Heart right ventricle (tissue), 16 donors: ENCODE measurements at regions not wholly inside any gene's neighbourhood (a gene's known extent, or its start where the extent isn't known, plus 50 kb on each side); places are given as distances from the start of the nearest gene placed in this dataset.

Experiments used
- ATAC-seq, 8 donors: fragments of 200-7000 bp; cut with Tn5 transposase; one replicate each; pipeline ENCODE4 v1.9.1; 2020; ENCODE audit warnings: mild to moderate bottlenecking in 8 of 8, moderate library complexity in 8 of 8, moderate number of reproducible peaks in 1 of 8
- DNase-seq, 2 donors: peaks; one replicate each; pipeline ENCODE4 v3.0.0-alpha.2; 2020
- H3K27ac ChIP-seq, 10 donors: fragments of 200-600 bp; sonication (generic) in 2 of 10; one replicate each; pipeline versions ENCODE4 v1.5.0 to v1.8.0; 2020 to 2022; ENCODE audit warnings: mild to moderate bottlenecking in 3 of 10
- H3K27me3 ChIP-seq, 7 donors: fragments of 200-600 bp; one replicate each; pipeline ENCODE4 v1.8.0; 2021 to 2022; ENCODE audit warnings: mild to moderate bottlenecking in 2 of 7
- H3K36me3 ChIP-seq, 9 donors: fragments of 200-600 bp; sonication (generic) in 1 of 9; one replicate each; pipeline versions ENCODE4 v1.5.0 to v1.8.0; 2020 to 2022; ENCODE audit warnings: mild to moderate bottlenecking in 2 of 9
- H3K4me1 ChIP-seq, 9 donors: fragments of 200-600 bp; sonication (generic) in 1 of 9; one replicate each; pipeline versions ENCODE4 v1.5.0 to v1.8.0; 2020 to 2022; ENCODE audit warnings: mild to moderate bottlenecking in 4 of 9
- H3K4me3 ChIP-seq, 10 donors: fragments of 200-600 bp; sonication (generic) in 2 of 10; one replicate each; pipeline versions ENCODE4 v1.5.0 to v1.8.0; 2020 to 2022; ENCODE audit warnings: mild to moderate bottlenecking in 7 of 10, moderate library complexity in 2 of 10
- H3K9me3 ChIP-seq, 11 donors: fragments of 200-600 bp in 10 of 11; sonication (generic) in 2 of 11; one replicate each; pipeline versions ENCODE4 v1.5.0 to v1.8.0; 2013 to 2022; ENCODE audit warnings: mild to moderate bottlenecking in 2 of 11, control low read depth in 1 of 11, moderate library complexity in 1 of 11
- WGBS, 2 donors: extraction: QIAGEN DNeasy Blood & Tissue Kit; methylation state at CpG; one replicate each; pipeline ENCODE4 v1.1.7; 2013; ENCODE audit warnings: inconsistent platforms in 1 of 2; 5-methylcytosine and 5-hydroxymethylcytosine counted together
- intact Hi-C, 10 donors: fragments of 100-400 bp; cut with DNase I; formaldehyde crosslinking; loops; one replicate each; pipeline versions ENCODE4 v1.11.1 to v1.14.2; 2022
- TF ChIP-seq, protein P1 (sequence below), 9 donors: fragments of 200-600 bp; sonication (generic) in 2 of 9; IDR thresholded peaks; one replicate each; pipeline versions ENCODE4 v1.5.0 to v1.8.0; 2021 to 2022; ENCODE audit warnings: antibody characterized with exemption in 9 of 9, mild to moderate bottlenecking in 5 of 9, moderate library complexity in 1 of 9
- donor health status: Arrhythmogenic right ventricular cardiomyopathy.
- donor health status: ischemic (EF 13 %, LVEDD 7.1; RV severe dilation, severe dysfunction).
- donor health status: healthy with polysubstance abuse.
- donor health status: DM: no; HTN: yes; CAD: no.
- donor health status: DM: no; HTN: no; CAD: no.
- donor health status: ischemic (EF 25% LVEDD 6.9; RV normal size, moderate dysfunction).
- donor health status: ischemic (EF 25% LVEDD 5.7; RV mildly dilated, moderate dysfunction).
- donor health status: healthy.
- donor health status: DM: yes; HTN: yes; CAD: no.
- donor health status: Ischemic cardiomyopathy.
- donor health status: ischemic (EF 35%, LVEDD 5.7; RV mildly dilated, moderate dysfunction).
- donor health status: nonischemic (EF 11% LVEDD 7.7; RV severe dilation, severe dysfunction).
- donor health status: DM: yes; HTN: yes; CAD: no.
- donor health status: PGD.
- donor health status: ischemic (EF 29% LVEDD 5.4; RV normal size, mild dysfunction).
- donor health status: nonischemic (EF 23%, LVEDD 6.1; RV moderate dilation, normal function).

DNA sequence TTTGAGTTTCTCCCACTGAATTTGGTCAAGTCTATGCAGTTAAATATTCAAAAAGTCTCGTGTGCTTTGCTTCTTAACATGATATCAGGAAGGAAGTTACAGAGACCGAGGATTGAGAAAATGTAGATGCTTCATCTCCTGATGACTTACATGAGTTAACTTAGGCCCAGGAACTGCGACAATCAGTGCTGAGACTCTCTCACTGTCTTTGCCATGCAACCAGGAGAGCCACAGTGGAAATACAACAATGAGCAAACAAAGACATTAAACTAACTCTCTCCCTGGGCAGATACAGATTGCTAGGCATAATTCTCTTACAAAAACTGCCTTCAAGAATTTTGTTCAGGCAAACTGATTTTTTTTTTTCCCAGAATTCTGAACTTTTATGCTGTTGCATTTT lies 440.6 kb upstream of the EPHA7 start:
- H3K27ac ChIP-seq: no peak overlapping the region
- no peak overlapping the region for H3K4me3 ChIP-seq
- H3K4me1 ChIP-seq: no peaks in the 10 kb centered on the region
- H3K27me3 ChIP-seq: no peaks in the 10 kb centered on the region
- DNase-seq (no peak), ATAC-seq (no peak)
- H3K36me3 ChIP-seq: no peaks in the 10 kb centered on the region
- TF ChIP-seq, protein P1, sequence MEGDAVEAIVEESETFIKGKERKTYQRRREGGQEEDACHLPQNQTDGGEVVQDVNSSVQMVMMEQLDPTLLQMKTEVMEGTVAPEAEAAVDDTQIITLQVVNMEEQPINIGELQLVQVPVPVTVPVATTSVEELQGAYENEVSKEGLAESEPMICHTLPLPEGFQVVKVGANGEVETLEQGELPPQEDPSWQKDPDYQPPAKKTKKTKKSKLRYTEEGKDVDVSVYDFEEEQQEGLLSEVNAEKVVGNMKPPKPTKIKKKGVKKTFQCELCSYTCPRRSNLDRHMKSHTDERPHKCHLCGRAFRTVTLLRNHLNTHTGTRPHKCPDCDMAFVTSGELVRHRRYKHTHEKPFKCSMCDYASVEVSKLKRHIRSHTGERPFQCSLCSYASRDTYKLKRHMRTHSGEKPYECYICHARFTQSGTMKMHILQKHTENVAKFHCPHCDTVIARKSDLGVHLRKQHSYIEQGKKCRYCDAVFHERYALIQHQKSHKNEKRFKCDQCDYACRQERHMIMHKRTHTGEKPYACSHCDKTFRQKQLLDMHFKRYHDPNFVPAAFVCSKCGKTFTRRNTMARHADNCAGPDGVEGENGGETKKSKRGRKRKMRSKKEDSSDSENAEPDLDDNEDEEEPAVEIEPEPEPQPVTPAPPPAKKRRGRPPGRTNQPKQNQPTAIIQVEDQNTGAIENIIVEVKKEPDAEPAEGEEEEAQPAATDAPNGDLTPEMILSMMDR (IDR thresholded peaks at IDR 0.05): no peak
- WGBS, 2 donors: 53 to 55% methylated on average over 3 of the region's 3 CpGs
- intact Hi-C loops: no loop called here
- H3K9me3 ChIP-seq: peaks cover 0 to 13% (median 5%) of the 10 kb centered on the region in 11 donors

GRCh38 chr6:93858213-93858612 lies 438.9 kb upstream of the EPHA7 start:
- ATAC-seq: no peak
- Histone ChIP-seq H3K36me3 (no peaks in the 10 kb centered on the region), H3K27ac (no peak overlapping the region), H3K9me3 (peaks cover 0 to 15% (median 5%) of the 10 kb centered on the region in 11 donors), H3K4me1 (no peaks in the 10 kb centered on the region), H3K27me3 (no peaks in the 10 kb centered on the region), H3K4me3 (no peak overlapping the region)
- TF ChIP-seq, protein P1 (IDR thresholded peaks at IDR 0.05): no peak
- WGBS, 2 donors: 86 to 88% methylated on average over 2 of the region's 2 CpGs
- DNase-seq: no peak
- intact Hi-C loops: no loop called here

DNA sequence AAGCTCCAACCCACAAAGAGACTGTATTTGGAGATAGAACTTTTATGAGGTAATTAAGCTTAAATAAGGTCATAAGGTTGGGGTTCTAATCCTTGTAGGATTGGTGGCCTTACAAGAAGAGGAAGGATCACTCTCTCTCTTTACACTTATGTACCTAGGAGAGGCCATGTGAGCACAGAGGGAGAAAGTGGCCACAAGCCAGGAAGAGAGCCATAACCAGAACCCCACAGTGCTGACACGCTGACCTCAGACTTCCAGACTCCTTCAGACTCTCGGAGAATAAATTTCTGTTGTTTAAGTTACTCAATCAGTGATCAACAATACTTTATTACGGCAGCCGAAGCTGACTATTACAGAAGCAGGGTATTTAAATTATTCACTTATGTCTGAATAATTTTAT lies 430.5 kb upstream of the EPHA7 start:
- H3K4me3 ChIP-seq: no peak overlapping the region
- H3K9me3 ChIP-seq: peaks cover 0 to 8% (median under 1%) of the 10 kb centered on the region in 11 donors
- TF ChIP-seq, protein P1 (IDR thresholded peaks at IDR 0.05): no peak
- H3K27me3 ChIP-seq: no peaks in the 10 kb centered on the region
- no peaks in the 10 kb centered on the region for H3K36me3 ChIP-seq
- H3K27ac ChIP-seq: no peak overlapping the region
- DNase-seq: no peak
- 73 to 76% methylated on average over 4 of the region's 4 CpGs for WGBS, 2 donors
- ATAC-seq: no peak
- intact Hi-C loops: no loop called here
- H3K4me1 ChIP-seq: no peaks in the 10 kb centered on the region

GRCh38 chr6:93848031-93848742 lies 428.8 kb upstream of the EPHA7 start:
- H3K36me3 ChIP-seq: no peaks in the 10 kb centered on the region
- H3K4me3 ChIP-seq: no peak overlapping the region
- H3K4me1 ChIP-seq: no peaks in the 10 kb centered on the region
- WGBS, 2 donors: 89 to 91% methylated on average over 5 of the region's 5 CpGs
- DNase-seq (no peak), ATAC-seq (no peak)
- H3K27ac ChIP-seq: no peak overlapping the region
- no peaks in the 10 kb centered on the region for H3K27me3 ChIP-seq
- TF ChIP-seq, protein P1 (IDR thresholded peaks at IDR 0.05): no peak
- intact Hi-C loops: no loop called here
- peaks cover 0 to 8% (median 0%) of the 10 kb centered on the region in 11 donors for H3K9me3 ChIP-seq
